HG03378 (cell line): ENCODE measurements at regions not wholly inside any gene's neighbourhood (a gene's known extent, or its start where the extent isn't known, plus 50 kb on each side); places are given as distances from the start of the nearest gene placed in this dataset.

ENCODE experiments used
- ATAC-seq: cut with Tn5 transposase; IDR thresholded peaks from one replicate; pipeline ENCODE4 v1.9.1; 2021; ENCODE audit warnings: mild to moderate bottlenecking, moderate library complexity; ENCODE audit not compliant: unreplicated experiment

DNA sequence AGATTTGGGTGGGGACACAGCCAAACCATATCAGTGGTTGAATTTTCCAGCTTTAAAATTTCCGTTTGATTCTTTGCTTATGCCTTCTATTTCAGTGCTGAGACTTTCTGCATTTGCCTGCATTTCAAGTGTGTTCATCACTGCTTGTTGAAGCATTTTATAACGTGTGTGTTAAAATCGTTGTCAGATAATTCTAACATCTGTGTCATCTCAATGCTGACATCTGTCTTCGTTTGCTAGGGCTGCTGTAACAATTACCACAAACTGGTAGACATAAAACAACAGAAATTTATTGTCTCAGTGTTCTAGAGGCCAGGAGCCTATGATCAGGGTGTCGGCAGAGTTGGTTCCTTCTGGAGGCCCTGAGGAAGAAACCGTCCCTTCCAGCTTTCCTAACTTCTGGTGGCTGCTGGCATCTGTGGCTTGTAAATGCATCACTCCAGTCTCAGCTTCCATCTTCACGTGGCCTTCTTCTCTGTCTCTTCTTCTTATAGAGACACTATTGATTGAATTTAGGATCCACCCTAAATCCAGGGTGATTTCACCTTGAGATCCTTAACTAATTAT, 71.1 kb upstream of the SDK1 start:
- no peak for ATAC-seq

DNA sequence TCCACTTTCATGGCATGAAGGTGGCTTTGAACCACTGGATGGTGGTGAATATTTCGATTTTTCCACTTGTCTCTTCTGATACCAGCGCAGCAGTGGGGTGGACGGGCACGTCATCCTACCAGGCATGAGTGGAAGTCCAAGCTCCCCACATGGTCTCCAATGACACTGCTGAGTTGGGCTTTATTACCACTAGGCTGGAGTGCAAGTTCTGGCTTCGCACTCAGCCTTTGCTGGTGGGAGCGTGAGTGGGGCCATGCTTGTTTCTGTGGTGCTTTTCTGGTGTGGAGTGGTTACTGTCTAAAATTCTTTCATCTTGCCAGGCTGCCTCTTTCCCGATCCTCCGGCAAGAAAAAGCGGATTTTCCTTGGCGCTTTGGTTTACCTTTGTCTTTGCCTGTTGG, 70.1 kb upstream of the SDK1 start:
- ATAC-seq: no peak

DNA sequence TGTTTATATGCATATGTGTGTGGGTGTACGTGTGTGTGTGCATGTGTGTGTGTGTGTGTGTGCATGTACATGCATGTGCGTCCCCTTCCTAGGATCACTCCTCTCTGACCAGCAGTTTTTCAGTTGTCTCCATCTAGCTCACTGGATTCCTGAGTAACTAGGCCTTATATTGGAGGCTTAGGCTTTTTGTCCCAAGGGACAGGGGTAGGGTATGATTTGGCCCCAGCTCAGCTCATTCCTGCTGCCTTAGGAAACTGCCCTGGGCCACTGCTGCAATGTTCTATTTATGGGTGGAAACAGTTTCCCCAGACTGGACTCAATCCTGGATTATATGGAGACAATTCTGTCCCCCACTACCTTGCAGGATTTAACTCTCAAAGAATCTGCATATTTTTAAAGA, 68.8 kb upstream of the SDK1 start:
- no peak for ATAC-seq

DNA sequence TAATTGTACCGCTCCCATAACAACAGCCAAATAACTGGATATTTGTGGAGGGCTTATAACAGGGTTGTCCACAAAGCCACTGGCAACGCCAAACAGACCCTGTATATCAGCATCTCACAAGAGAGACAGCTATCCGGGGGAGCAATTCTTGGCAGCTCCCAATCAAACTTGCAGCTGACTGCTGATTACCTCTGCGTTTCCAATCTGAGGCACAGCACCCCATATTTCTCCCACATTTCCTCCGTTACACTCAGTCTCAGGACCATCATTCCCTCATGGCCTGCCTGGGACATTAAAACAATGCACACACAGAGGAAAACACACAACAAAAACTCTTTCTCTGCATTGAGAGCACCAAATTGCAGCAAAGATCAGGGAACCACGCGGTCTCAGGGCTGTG, 67.8 kb upstream of the SDK1 start:
- ATAC-seq: no peak

DNA sequence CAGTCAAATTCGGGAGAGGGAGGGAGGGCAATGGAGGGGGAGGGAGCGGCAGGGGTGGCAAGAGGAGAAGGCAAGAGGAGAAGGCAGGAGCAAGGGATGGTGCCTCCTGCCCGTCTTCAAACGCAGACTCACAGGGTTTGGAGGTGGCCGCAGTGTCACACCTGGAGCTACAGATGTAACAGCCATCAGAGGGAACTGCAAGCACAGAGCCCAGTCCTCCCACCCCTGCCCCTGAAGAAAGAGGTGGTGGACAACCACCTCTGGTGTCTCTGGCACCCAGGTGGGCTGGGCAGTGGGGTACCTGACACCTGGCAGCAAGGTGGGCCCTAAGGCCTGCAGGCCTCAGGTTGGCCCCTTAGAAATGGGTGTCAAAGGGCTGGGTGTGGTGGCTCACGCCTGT, 67.0 kb upstream of the SDK1 start:
- no peak for ATAC-seq

DNA sequence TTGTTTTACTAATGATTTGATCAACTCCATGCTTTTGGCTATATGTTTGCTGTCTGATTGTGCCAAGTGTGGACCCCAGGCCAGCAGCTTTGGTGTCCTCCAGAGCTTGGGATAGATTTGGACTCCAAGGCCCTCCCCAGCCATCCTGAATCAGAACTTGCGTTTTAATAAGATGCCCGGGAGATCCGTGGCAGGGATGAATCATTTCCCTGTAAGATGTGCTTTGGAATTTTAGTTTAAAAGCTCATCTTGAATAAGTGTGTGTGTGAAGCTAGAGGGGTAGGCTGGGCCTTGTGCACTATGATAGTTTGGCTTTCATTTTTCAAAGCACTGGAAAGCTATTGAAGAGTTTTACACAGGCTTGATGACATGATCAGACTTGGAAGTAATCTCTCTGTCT, 66.2 kb upstream of the SDK1 start:
- no peak for ATAC-seq

DNA sequence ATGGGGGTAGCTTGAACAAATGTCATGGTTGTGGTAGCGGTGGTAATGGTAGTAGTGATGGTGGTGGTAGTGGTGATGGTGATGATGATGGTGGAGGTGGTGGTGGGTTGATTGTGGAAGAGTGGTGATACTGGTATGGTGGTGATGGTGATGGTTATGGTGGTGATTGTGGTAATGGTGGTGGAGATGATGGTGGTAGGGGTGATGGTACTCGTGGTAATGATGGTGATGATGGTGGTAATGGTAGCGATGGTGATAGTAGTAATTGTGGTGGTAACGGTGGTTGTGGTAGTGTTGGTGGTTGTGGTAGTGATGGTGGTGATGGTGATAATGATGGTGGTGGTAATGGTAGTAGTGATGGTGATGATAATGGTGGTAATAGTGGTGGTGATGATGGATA, 65.7 kb upstream of the SDK1 start:
- ATAC-seq: no peak

DNA sequence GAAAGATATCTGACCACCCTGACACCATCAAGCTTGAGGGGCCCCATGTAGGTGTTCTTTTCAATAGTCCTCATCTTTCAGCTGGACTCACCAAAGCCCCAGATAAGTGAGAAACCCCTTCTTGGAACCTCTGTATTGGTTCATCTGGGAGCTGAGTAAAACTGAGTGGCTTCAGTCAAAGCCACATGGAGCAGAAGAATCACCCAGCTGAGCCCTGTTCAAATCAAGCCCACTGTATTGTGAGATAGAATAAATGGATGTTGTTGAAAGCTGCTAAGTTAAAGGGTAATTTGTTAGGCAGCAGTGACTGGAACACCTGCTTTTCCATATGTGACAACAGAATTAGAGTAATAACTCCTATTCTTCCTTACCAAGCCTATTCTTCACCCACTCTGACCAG, 64.8 kb upstream of the SDK1 start:
- ATAC-seq: no peak

DNA sequence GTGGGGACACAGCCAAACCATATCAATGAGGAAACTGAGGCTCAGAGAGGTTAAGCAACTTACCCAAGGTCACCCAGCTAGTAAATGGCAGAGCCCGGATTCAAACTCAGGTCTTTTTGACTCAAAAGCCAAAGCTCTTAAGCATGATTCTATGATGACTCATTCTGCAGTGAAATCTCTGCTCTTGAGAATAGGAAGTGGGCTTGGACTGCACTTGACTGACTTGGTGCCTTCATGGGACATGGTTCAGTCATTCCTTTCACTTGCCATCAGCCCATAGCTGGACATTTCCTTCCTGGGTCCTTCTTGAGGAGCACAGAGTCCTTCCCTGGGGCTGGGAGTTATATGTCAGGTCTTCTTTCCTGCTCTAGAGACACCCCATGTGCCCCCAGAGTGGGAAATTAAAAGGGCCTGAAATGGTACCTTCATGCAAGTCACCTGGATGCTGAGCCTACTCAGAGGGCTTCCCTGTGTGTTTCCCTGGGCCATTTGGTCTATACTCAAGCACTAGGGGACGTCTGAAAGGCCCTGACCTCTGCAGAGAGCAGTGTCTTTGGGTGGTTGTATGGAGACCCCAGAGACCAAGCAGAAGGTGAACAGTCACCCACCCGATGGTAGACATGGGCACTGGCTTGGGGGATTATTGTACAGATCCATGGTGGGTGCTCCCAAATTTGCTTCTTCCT, 62.4 kb upstream of the SDK1 start:
- no peak for ATAC-seq

DNA sequence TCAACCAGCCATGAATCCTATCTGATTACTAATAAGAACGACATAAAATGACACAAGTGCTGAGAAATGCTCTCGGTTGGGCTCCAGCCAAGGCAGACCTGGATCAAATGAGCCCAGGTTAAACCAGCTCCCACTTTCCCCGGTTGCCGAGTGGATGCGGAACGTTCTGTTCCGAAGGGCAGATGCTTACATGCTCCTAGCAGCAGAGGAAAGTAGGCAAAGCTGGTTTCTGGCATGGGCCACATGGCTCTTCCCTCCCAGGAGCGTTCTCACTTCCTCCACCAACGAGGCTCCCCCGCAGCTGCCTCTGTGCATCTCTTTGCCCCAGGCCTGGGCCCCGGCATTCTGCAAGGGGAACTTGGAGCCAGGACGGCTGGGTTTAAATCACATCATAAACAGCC, 61.8 kb upstream of the SDK1 start:
- no peak for ATAC-seq

DNA sequence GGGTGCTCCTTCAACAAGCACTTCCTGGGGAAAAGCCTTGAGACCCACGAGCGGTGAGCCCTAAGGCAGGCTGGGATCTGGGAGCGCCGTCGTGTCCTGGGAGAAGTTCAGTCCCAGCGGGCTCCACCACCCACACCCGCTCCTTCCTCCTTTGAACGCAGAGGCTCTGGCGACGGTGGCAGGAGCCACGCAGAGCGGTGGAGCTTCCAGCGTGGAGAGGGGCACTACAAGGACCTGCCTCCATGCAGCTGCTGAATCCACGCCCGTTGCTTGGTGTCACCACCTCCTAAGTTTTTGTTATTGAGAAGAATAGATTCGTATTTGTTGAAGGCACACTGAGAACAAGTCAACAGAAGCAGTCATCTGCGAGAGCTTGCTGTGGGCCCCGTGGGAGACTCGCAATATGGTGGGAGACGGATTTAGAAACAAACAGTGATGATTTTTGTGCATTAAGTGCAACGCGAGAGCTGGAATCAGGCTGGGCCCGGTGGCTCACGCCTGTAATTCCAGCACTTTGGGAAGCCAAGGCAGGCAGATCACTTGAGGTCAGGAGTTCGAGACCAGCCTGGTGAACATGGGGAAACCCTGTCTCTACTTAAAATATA, 60.1 kb upstream of the SDK1 start:
- ATAC-seq: no peak

DNA sequence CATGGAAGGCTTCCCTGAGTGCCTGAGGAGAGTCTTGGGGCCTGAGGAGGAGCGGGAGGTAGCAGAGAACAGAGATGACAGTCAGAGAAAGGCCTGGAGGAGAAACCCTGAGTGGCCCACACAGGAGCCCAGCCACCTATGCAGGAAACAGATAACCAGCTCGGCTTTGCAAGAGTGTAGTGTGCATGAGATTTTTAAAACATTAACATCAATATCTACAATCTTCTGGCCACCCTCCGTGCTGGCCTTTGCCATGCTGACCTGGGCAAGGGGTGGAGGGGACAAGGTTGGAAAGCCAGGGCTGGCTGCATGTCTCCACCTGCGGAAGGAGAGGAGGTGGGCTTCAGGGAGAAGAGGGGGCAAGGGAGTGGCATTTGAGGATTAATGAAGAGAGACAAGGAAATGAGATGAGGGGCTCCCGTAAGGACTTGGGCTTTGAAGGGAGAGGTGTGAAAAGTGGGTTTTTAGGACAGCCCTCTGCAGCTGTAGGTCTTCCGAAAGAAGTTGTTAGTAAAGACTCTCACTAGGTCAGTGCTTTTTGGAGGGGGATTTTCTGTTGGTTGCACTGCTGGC, 59.3 kb upstream of the SDK1 start:
- no peak for ATAC-seq

DNA sequence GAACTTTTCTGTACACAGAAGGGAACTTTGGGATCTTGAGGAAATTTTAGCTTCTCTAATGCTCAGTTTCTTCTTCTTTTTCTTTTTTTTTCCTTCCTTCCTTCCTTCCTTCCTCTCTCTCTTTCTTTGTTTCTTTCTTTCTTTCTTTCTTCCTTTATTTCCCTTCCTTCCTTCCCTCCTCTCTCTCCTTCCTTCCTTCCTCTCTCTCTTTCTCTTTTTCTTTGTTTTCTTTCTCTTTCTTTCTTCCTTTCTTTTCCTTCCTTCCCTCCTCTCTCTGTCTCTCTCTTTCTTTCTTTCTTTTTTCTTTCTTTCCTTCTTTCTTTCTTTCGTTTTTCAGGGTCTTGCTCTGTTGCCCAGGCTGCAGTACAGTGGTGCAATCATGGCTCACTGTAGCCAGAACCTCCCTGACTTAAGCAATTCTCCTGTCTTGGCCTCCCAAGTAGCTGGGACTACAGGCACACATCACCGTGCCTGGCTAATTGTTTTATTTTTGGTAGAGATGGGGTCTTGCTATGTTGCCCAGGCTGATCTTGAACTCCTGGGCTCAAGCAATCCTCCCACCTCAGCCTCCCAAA, 58.6 kb upstream of the SDK1 start:
- no peak for ATAC-seq

DNA sequence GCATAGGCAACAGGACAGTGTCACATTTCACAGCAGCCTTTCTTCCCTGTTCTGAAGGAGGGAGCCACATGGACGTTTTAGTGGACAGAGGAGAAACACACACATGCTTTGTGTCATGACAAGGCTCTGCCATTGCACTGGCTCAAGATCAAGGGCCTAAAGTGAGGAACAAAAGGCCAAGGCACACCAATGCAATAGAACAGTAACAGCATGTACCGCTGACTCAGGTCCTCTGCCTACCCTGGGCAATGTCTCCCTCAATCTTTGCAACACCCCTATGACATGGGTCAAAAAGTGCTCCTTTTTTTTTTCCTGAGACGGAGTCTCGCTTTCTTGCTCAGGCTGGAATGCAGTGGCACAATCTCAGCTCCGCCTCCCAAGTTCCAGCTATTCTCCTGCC, 57.8 kb upstream of the SDK1 start:
- no peak for ATAC-seq

DNA sequence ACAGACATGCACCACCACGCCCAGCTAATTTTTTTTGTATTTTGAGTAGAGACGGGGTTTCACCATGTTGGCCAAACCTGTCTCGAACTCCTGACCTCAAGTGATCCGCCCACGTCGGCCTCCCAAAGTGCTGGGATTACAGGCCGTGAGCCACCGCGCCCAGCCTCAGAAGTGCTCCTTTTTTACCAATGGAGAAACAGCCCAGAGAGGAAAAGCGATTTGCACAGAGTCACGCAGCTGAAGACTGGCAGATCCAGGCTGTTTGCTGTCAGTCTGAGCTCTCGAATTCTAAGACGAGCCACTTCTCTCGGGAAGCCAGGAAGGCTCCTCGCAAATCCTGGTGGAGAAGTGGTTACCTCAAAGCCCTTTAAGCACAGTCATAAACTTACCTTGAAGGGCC, 57.4 kb upstream of the SDK1 start:
- no peak for ATAC-seq

DNA sequence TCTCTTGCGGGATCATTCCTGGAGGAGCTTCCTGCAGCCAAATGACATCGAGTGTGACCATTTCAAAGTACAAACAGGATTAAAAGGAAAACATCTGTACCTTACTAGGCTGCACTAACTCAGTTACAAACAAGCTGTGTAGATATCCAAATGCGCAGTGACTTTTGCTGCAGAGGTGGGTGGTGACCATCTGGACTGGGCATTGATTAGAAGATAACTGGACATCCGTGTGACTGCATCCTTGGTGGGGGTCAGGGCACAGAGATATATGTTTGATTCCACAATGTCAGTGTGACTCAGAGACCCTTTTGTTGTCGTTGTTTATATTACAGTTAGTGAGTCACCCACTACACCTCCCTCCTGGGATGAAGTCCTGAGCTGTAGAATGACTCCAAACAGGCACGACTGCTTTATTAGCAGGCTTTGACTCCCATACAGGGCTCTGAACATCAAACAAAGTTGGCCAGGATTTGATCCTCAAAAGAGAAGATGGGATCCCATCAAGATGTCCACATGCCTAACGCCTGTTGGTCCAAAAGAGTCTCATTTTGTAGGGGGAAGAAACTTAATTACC, 56.7 kb upstream of the SDK1 start:
- no peak for ATAC-seq

DNA sequence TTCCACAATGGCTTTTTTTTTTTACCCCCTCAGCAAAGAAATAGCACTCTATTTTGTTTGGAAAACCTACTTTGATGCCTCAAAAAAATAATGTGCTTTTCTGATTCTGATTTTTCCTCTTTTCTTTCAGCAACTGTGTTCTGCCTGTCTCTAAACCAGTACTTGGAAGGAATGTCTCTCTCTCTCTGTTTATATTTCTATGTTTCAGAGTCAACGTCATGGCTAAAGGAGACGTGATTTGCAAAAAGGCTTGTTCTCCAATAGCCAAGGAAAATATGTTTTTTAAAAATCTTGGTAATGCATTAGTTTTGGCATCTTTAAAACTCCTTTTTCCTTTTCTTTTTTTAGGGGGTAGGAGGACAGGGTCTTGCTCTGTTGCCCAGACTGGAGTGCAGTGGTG, 56.0 kb upstream of the SDK1 start:
- ATAC-seq: no peak

DNA sequence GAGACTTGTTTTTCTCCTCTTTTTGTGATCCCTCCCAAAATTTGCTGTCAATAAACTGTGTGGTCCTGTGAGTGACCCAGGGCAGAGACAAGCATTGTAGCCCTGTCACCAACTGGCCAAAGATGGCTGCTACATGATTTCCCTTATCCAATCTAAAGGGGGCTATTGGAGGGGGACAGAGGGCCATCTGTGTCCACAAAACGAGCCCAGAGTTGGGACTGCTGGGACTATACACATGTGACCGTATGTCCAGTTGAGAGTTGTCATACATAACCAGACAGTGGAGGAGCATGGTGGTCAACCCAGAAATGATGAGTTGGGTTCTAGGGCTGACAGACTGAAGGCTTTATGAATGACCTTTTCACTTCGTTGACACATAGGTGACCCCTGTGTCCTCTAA, 55.3 kb upstream of the SDK1 start:
- ATAC-seq: no peak

DNA sequence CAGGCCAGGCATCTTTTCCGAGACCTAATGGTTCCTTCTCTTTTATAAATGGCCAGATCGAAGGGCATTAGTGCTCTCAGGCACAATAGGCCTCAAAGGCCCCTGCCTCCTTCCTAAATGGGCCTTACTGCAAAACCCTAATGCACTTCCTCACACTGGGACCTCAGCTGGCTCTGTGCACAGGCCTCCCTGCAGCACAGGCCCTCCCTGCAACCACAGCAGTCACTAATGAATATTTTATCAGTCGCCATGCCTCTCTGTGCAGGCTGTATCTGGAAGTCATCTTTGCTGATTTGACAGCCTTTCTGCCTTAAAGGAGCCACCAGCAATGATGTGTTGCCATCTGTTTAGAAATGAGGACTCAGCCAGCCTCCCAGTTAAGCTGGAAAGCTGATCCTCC, 54.9 kb upstream of the SDK1 start:
- ATAC-seq: no peak

DNA sequence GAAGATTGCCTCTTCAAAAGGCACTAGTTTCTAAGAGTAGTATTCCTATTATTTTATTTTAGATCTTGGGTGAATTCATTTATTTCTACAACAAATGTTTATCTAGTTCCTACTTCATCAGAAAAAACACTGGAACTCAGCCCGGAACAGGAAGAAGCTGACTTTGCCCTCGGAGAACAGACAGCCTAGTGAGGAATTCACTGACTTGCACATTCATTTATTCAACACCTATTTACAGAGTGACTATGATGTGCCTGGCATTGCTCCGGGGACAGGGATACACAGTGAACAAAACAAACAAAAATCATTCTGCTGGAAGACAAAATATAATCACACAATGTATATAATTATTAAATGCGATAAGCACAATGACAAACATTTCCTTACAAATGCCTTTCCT, 54.4 kb upstream of the SDK1 start:
- no peak for ATAC-seq

DNA sequence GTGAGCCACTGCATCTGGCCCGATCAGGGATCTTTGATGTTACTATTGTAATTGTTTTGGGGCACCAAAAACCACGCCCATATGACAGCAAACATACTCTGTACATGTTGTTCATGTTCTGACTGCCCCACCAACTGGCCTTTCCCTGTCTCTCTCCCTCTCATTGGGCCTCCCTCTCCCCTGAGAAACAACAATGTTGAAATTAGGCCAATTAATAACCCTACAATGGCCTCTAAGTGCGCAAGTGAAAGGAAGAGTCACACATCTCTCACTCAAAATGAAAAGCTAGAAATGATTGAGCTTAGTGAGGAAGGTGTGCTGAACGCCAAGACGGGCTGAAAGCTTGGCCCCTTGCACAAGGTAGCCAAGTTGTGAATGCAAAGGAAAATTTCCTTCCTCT, 50.3 kb upstream of the SDK1 start:
- no peak for ATAC-seq
